K562 (cell line): ENCODE measurements at regions not wholly inside any gene's neighbourhood (a gene's known extent, or its start where the extent isn't known, plus 50 kb on each side); places are given as distances from the start of the nearest gene placed in this dataset.

Experiments used
- ATAC-seq: fragments of 200-7000 bp; cut with Tn5 transposase; 3 replicates; pipeline ENCODE4 v1.9.1; 2020; ENCODE audit warnings: moderate library complexity
- BruUV-seq: library from RNA; stranded (reverse); fragments of 400-500 nt; replicated peaks from 2 replicates; lab custom pipeline; 2021; lab: Mats Ljungman, UMichigan
- CTCF ChIA-PET: fragments of 300-600 bp; formaldehyde crosslinking; extraction: SDS; loops from one replicate; lab custom pipeline; 2021; ENCODE audit warnings: low intra/inter-chr PET ratio; lab: Yijun Ruan, JAX
- POLR2A ChIA-PET: fragments of 300-600, 350-650 bp; sonication (Branson Sonifier 250); formaldehyde crosslinking; extraction: SDS; loops from one replicate; lab custom pipeline; 2021; ENCODE audit warnings: antibody characterized with exemption, inconsistent platforms; lab: Yijun Ruan, JAX
- DNase-seq, 4 experiments: peaks; one replicate each; pipeline versions ENCODE4 v3.0.0 to v3.0.0-alpha.2; 2011 to 2018; ENCODE audit warnings: low spot score in 3 of 4, mixed read lengths in 3 of 4; ENCODE audit errors: extremely low read depth in 1 of 4
- FAIRE-seq: peaks from 2 replicates; lab custom pipeline; 2011; peaks lifted over from hg19 to GRCh38; lab: Jason Lieb, UNC
- H2AFZ ChIP-seq: 2 replicates; pipeline ENCODE4 v1.6.0; 2011; ENCODE audit warnings: low read depth, low read length, control low read depth, inconsistent platforms
- H3K27ac ChIP-seq: fragments of 200-600 bp; 3 replicates; pipeline ENCODE4 v1.8.0; 2011; ENCODE audit warnings: low read depth, mild to moderate bottlenecking, control low read depth, inconsistent platforms, low read length, moderate library complexity, mixed read lengths; ENCODE audit errors: extremely low read depth
- H3K27me3 ChIP-seq, 2 experiments: fragments of 300-600 bp in 1 of 2; 2 replicates in 1 of 2; 3 replicates in 1 of 2; pipeline versions ENCODE4 v1.6.0 to v1.8.0; 2011; ENCODE audit warnings: inconsistent platforms in 2 of 2, low read length in 2 of 2, mild to moderate bottlenecking in 1 of 2, mixed read lengths in 1 of 2, moderate library complexity in 1 of 2; ENCODE audit not compliant: control insufficient read depth in 2 of 2, insufficient read depth in 2 of 2
- H3K36me3 ChIP-seq: fragments of 300-600 bp; 3 replicates; pipeline ENCODE4 v1.8.0; 2011; ENCODE audit warnings: mild to moderate bottlenecking, low read length, inconsistent platforms; ENCODE audit not compliant: control insufficient read depth, insufficient read depth
- H3K4me1 ChIP-seq, 2 experiments: fragments of 200-600 bp in 1 of 2; replicated peaks in 1 of 2; 2 replicates in 1 of 2; 3 replicates in 1 of 2; pipeline versions ENCODE4 v1.5.1 to v1.8.0; 2011; ENCODE audit warnings: inconsistent platforms in 2 of 2, low read length in 2 of 2, mild to moderate bottlenecking in 1 of 2, mixed read lengths in 1 of 2, moderate library complexity in 1 of 2; ENCODE audit not compliant: control insufficient read depth in 2 of 2, insufficient read depth in 2 of 2
- H3K4me2 ChIP-seq: 2 replicates; pipeline ENCODE4 v1.6.1; 2011; ENCODE audit warnings: low read length, control low read depth, inconsistent platforms, mixed read lengths; ENCODE audit not compliant: insufficient read depth
- H3K4me3 ChIP-seq: fragments of 200-600 bp; sonication (generic), shearing (Covaris generic); 2 replicates; pipeline ENCODE4 v1.5.1; 2016; ENCODE audit warnings: control low read depth, inconsistent platforms
- H3K79me2 ChIP-seq: fragments of 200-600 bp; 3 replicates; pipeline ENCODE4 v1.8.0; 2011; ENCODE audit warnings: low read length, inconsistent platforms; ENCODE audit not compliant: control insufficient read depth, insufficient read depth
- H3K9ac ChIP-seq, 2 experiments: 2 replicates each; pipeline versions ENCODE4 v1.6.0 to v1.6.1; 2011; ENCODE audit warnings: low read depth in 2 of 2, low read length in 2 of 2, control low read depth in 1 of 2, inconsistent platforms in 1 of 2, mild to moderate bottlenecking in 1 of 2, mixed read lengths in 1 of 2; ENCODE audit not compliant: insufficient read depth in 1 of 2
- H3K9me1 ChIP-seq: one replicate; pipeline ENCODE4 v1.6.0; 2011; ENCODE audit warnings: inconsistent platforms, mild to moderate bottlenecking, low read length, moderate library complexity; ENCODE audit not compliant: control insufficient read depth, insufficient read depth
- H3K9me3 ChIP-seq: replicated peaks from 2 replicates; pipeline ENCODE4 v1.5.1; 2011; ENCODE audit warnings: low read depth, low read length, inconsistent platforms; ENCODE audit not compliant: control insufficient read depth, insufficient read depth
- H4K20me1 ChIP-seq: replicated peaks from 2 replicates; pipeline ENCODE4 v1.6.1; 2011; ENCODE audit warnings: low read length, inconsistent platforms, mixed read lengths; ENCODE audit not compliant: control insufficient read depth, insufficient read depth
- CBFA2T3 ChIP-seq: fragments of 450-650 bp; IDR thresholded peaks from 2 replicates; pipeline ENCODE4 v1.6.1; 2017
- ELF2 ChIP-seq: fragments of 250-450 bp; sonication (Bioruptor Pico); IDR thresholded peaks from 2 replicates; pipeline ENCODE4 v1.5.0; 2021; ENCODE audit warnings: mild to moderate bottlenecking
- FOXK2 ChIP-seq, 2 experiments: fragments of 450-650 bp; IDR thresholded peaks in 1 of 2; conservative IDR thresholded peaks in 1 of 2; 2 replicates each; pipeline ENCODE4 v1.6.1; 2016; ENCODE audit warnings: low read depth in 2 of 2, mild to moderate bottlenecking in 1 of 2
- KLF1 ChIP-seq: fragments of 450-650 bp; IDR thresholded peaks from 2 replicates; pipeline ENCODE4 v1.6.1; 2016; ENCODE audit warnings: missing genetic modification characterization, missing compliant biosample characterization
- NFRKB ChIP-seq: fragments of 450-650 bp; IDR thresholded peaks from 2 replicates; pipeline ENCODE4 v1.6.1; 2016; ENCODE audit warnings: low read depth
- PHF8 ChIP-seq: fragments of 200-600 bp; sonication (generic); IDR thresholded peaks from 2 replicates; pipeline ENCODE4 v1.6.1; 2012; ENCODE audit warnings: mixed run types, mild to moderate bottlenecking, inconsistent platforms, low read length, moderate library complexity, borderline replicate concordance
- SAP30 ChIP-seq: fragments of 200-600 bp; sonication (generic); IDR thresholded peaks from 2 replicates; pipeline ENCODE4 v1.6.1; 2012; ENCODE audit warnings: borderline replicate concordance, low read depth, mild to moderate bottlenecking, moderate library complexity, low read length, control low read depth, inconsistent platforms; ENCODE audit not compliant: insufficient read depth, poor library complexity, severe bottlenecking
- SMC3 ChIP-seq: conservative IDR thresholded peaks from 2 replicates; pipeline ENCODE4 v1.6.1; 2011; ENCODE audit warnings: low read depth, low read length, improper control_type of control experiment; ENCODE audit not compliant: insufficient read depth
- STAT5B ChIP-seq: fragments of 250-450 bp; sonication (Bioruptor Pico); IDR thresholded peaks from 2 replicates; pipeline ENCODE4 v1.8.0; 2021; ENCODE audit warnings: mild to moderate bottlenecking, inconsistent platforms
- YY1 ChIP-seq, 3 experiments: IDR thresholded peaks; 2 replicates each; pipeline ENCODE4 v1.6.1; 2011; ENCODE audit warnings: low read length in 2 of 3, mild to moderate bottlenecking in 2 of 3, moderate library complexity in 2 of 3, borderline replicate concordance in 1 of 3, control low read depth in 1 of 3, low read depth in 1 of 3; ENCODE audit not compliant: insufficient read depth in 3 of 3, insufficient replicate concordance in 2 of 3, control insufficient read depth in 1 of 3, insufficient read length in 1 of 3; ENCODE audit errors: extremely low read depth in 1 of 3
- ZBTB1 ChIP-seq: sonication (generic); formaldehyde crosslinking; IDR thresholded peaks from 2 replicates; pipeline ENCODE4 v1.8.1; 2023; ENCODE audit warnings: missing genetic modification reagents, low read depth, mild to moderate bottlenecking, borderline replicate concordance
- ZNF146 ChIP-seq: IDR thresholded peaks from one replicate; pipeline ENCODE4 v1.6.1; 2018; ENCODE audit warnings: missing compliant biosample characterization; ENCODE audit not compliant: unreplicated experiment
- ZNF780A ChIP-seq: fragments of 250-450 bp; sonication (Bioruptor Pico); IDR thresholded peaks from 2 replicates; pipeline ENCODE4 v1.5.0; 2021; ENCODE audit warnings: mild to moderate bottlenecking
- ZZZ3 ChIP-seq: fragments of 450-650 bp; IDR thresholded peaks from 2 replicates; pipeline ENCODE4 v1.6.1; 2016; ENCODE audit warnings: antibody characterized with exemption, mild to moderate bottlenecking, moderate library complexity
- WGBS: fragments of 100-300 bp; shearing (Covaris generic); methylation state at CpG from one replicate; pipeline ENCODE4 v1.1.6; 2016; ENCODE audit warnings: low coverage, mixed read lengths; ENCODE audit not compliant: insufficient coverage; ENCODE audit errors: missing lambda C conversion rate; 5-methylcytosine and 5-hydroxymethylcytosine counted together
- in situ Hi-C: fragments of 300-500 bp; cut with MboI; formaldehyde crosslinking; loops from 4 replicates; pipeline ENCODE4 v1.15.0; 2018; ENCODE audit warnings: inconsistent platforms, mixed read lengths
- intact Hi-C: fragments of 100-400 bp; cut with micrococcal nuclease; formaldehyde crosslinking; loops from 2 replicates; pipeline ENCODE4 v1.14.2; 2022
- TF ChIP-seq, protein P1 (sequence below): fragments of 450-650 bp; conservative IDR thresholded peaks from 2 replicates; pipeline ENCODE4 v1.6.1; 2016; ENCODE audit warnings: missing genetic modification characterization, low read depth, mild to moderate bottlenecking, control low read depth, missing compliant biosample characterization

- Histone ChIP-seq H3K4me1 (no peaks in the 10 kb centered on the region), H3K36me3 (no peaks in the 10 kb centered on the region), H3K79me2 (no peaks in the 10 kb centered on the region), H3K4me2 (no peak overlapping the region), H3K4me3 (no peak overlapping the region), H3K9me1 (no peaks in the 10 kb centered on the region), H3K27me3 (peaks cover 0 to 10% of the 10 kb centered on the region in 2 experiments; a peak in 1 of 5 replicates), H3K9me3 (no peaks in the 10 kb centered on the region), H2AFZ (no peak overlapping the region), H4K20me1 (no peaks in the 10 kb centered on the region), H3K27ac (no peak overlapping the region), H3K9ac (no peak overlapping the region)
- ChIA-PET POLR2A (interaction anchor here (0.6 kb wide), 1 partner anchor 60 kb away, joined by 3 read pairs; no protein-coding TSS in a partner anchor), CTCF (no interaction called here)
- intact Hi-C loops: no loop called here
- FAIRE-seq (no peak), DNase-seq (no peak), ATAC-seq (no peak)
- WGBS: 2% methylated on average over 4 of the region's 4 CpGs
- in situ Hi-C loops: no loop called here
- BruUV-seq: no TSS peak
- TF ChIP-seq CBFA2T3 (no peak), YY1 (IDR thresholded peaks at IDR 0.05; ENCODE audit: borderline replicate concordance in 1 of 3, control insufficient read depth in 1 of 3, extremely low read depth in 1 of 3, insufficient read depth in 3 of 3, insufficient read length in 1 of 3, insufficient replicate concordance in 2 of 3, low read depth in 1 of 3, low read length in 2 of 3) (no peak)
These were observed 54.4 kb upstream of the MSH6 start for GRCh38 chr2:47728551-47728950.

- Histone ChIP-seq H3K27me3 (peaks cover 0 to 15% of the 10 kb centered on the region in 2 experiments; a peak in 2 of 5 replicates), H3K9me3 (no peaks in the 10 kb centered on the region), H3K4me2 (no peak overlapping the region), H3K9me1 (no peaks in the 10 kb centered on the region), H3K4me3 (no peak overlapping the region), H3K79me2 (no peaks in the 10 kb centered on the region), H2AFZ (no peak overlapping the region), H4K20me1 (no peaks in the 10 kb centered on the region), H3K27ac (no peak overlapping the region), H3K9ac (no peak overlapping the region), H3K36me3 (no peaks in the 10 kb centered on the region), H3K4me1 (no peaks in the 10 kb centered on the region)
- no TSS peak for BruUV-seq
- FAIRE-seq: no peak
- CTCF ChIA-PET: no interaction called here
- DNase-seq: no peak
- TF ChIP-seq FOXK2 (conservative IDR thresholded peaks at IDR 0.05 in 1 of 2, IDR thresholded peaks at IDR 0.05 in 1 of 2; ENCODE audit: low read depth in 2 of 2) (no peak), ELF2 (CRISPR knock-in tag) (no peak), ZZZ3 (no peak), ZNF780A (CRISPR knock-in tag) (no peak), ZBTB1 (CRISPR knock-in tag) (no peak), KLF1 (tag) (no peak), ZNF146 (no peak), PHF8 (no peak), STAT5B (CRISPR knock-in tag) (no peak), SMC3 (no peak), NFRKB (no peak), SAP30 (no peak)
- TF ChIP-seq, protein P1, sequence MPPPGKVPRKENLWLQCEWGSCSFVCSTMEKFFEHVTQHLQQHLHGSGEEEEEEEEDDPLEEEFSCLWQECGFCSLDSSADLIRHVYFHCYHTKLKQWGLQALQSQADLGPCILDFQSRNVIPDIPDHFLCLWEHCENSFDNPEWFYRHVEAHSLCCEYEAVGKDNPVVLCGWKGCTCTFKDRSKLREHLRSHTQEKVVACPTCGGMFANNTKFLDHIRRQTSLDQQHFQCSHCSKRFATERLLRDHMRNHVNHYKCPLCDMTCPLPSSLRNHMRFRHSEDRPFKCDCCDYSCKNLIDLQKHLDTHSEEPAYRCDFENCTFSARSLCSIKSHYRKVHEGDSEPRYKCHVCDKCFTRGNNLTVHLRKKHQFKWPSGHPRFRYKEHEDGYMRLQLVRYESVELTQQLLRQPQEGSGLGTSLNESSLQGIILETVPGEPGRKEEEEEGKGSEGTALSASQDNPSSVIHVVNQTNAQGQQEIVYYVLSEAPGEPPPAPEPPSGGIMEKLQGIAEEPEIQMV: no peak
- in situ Hi-C loops (no loop called here), intact Hi-C loops (no loop called here)
- POLR2A ChIA-PET: no interaction called here
- 2% methylated on average over 3 of the region's 3 CpGs for WGBS
- ATAC-seq: no peak
These were observed 55.0 kb upstream of the MSH6 start for GRCh38 chr2:47727956-47728355.
